GM19043 (cell line): ENCODE measurements at regions not wholly inside any gene's neighbourhood (a gene's known extent, or its start where the extent isn't known, plus 50 kb on each side); places are given as distances from the start of the nearest gene placed in this dataset.
"Not testable (repeated sequence)": the region's sequence is repeated elsewhere in the genome, so short reads cannot be mapped to it uniquely, and the experiment has no call there.

Experiments used
- ATAC-seq: cut with Tn5 transposase; IDR thresholded peaks from one replicate; pipeline ENCODE4 v1.9.1; 2021; ENCODE audit warnings: low read depth; ENCODE audit not compliant: unreplicated experiment

DNA sequence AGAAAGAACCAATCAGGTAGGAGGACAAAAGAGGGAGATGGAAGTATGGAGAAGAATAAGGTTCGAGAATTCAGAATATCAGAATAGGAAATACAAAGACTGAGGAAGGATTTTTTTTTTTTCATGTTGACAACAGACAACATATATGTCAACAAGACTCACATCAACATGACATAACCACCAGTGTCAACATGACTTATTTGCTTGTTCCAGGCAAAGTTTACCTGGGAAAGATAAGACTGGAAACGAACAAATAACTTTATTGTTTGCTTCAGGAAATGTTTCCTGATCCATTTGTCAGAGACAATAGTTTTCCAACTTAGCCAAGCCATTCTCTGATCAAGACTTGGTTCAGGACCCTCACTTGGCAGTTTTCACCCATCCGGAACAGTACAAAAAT is 321.9 kb upstream of the NETO1 start:
- ATAC-seq: no peak

DNA sequence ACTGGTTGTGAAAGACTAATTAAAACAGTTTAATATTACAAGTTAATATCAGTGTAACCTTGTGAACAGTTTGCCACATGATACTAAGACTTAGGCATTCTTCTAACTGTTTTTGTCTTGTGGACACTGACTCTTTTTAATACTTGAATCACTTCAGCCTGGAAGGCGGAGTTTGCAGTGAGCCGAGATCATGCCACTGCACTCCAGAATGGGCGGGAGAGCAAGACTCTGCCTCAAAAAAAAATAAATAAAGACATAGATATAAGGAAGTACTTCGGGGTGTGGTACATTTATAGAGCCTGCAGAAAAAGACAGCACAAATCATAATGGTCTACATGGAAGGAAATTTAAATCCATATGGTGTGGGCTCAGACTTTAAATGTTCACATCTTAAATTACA is 300.4 kb upstream of the NETO1 start:
- no peak for ATAC-seq

DNA sequence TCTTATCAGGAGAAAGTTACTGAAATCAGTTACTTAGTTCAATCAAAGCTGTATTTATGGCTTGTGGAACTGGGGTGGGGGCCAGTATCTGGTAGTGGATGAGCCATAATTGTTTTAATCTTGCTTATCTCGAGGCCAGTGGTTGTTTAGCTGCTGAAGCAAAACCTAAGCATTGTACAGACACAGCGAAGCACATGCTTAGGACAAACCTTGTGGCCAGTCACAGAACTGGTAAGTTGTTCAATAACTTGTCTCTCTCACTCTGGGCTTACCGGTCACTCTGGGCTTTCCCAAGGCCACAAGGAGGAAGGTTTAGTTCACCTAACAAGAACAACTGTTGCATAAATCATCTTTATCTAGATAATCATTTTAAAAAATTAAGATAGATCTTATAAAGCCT is 296.6 kb upstream of the NETO1 start:
- no peak for ATAC-seq

DNA sequence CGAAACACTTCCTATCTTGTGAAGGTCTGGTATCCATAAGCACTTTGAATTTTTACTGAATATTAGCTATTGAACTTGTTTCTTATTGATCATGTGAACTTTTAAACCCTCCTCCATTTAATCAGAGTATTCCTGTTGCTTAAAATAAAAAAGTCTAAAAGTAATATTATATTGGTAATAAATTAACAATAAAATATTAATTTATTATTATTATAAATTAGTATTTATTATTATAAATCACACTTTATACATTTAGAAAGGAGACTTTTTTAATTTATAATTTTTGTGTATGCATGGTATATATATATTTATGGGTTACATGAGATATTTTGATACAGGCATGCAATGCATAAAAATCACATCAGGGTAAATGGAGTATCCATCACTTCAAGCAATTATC is 295.4 kb upstream of the NETO1 start:
- ATAC-seq: no peak

DNA sequence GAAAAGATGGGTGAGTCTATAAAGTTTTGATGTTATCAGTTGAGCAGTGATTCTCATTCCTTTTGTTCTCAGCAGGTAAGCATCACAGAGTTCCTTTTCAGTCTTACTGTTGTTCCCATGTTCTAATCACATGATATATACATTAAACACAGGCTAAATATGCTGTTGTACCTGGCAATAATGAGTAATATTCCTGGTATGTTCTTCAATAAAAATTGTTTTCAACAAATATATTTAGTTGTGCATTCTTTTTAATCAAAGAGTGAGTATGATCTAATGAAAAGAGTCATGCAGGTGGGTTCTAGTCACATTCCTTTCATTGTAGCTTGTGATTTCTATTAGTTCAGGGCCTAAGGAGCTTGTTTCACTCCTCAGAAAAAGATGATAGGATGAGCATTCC is 288.3 kb upstream of the NETO1 start:
- no peak for ATAC-seq

DNA sequence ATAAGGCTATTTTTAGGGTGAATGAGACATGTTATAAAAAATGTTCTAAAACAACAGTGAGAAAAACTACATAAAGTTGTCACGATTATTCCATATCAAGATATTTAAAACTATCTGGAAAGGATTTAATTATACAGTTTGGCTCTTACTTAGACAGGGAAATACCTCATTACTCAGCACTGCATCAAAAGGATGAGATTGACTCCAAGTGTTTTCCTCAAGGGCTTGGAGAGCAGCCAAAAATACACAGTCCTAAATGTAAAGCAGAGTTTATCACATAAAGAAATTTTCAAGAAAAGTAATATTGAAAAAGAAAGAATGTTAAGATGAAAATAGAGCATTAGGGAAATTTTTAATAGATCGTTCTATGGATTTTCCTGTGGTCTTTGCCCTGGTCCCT is 285.5 kb upstream of the NETO1 start:
- no peak for ATAC-seq

DNA sequence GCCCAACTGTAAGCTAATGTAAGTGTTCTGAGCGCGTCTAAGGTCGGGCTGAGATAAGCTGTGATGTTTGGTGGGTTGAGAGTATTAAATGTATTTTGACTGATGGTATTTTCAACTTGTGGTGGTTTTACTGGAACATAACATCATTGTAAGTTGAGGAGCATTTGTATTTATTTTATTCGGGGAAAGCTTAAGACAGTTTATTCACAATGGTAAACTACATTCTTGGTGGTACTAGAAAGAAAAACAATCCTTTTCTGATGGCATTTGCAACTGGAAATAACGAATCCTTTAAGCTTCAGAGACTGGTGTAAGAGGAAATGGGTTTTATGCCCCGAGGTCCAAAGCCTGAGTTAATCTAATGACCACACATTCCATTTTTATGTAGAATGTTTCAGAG is 283.3 kb upstream of the NETO1 start:
- ATAC-seq: no peak

DNA sequence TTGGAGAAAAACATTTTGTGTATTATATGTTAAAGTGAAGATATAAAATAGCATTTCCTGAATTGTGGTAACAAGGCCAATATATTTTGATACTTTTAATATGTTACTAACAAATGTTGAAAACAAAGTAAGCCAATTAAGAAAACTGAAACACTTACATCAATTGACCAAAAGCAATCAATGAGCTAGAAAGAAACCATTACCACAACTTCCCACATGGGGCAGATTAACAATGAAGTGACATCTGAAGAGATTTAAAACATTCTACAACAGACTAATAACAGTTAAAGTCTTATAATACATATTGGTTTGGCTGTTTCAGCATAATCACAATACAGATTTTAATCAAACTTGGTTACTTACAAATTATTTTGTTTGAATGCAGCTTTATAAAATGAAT is 282.4 kb upstream of the NETO1 start:
- no peak for ATAC-seq

DNA sequence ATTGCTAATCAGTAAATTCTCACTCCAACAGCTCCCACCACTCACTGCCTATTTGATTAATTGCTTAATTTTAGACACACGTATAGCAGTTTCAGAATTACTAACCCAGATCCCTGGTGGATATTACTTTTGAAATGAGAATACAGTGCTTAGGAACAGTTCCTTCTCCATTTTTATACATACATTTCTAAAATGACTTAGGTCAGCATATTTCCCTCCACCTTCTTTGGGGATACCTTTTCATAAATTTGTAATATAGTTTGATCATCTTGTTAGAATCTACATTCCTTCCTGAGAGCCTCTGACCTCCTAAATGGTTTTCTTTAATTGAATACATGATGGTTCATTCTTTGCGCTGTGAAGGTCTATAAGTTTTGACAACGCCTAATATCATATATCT is 279.8 kb upstream of the NETO1 start:
- ATAC-seq: no peak

DNA sequence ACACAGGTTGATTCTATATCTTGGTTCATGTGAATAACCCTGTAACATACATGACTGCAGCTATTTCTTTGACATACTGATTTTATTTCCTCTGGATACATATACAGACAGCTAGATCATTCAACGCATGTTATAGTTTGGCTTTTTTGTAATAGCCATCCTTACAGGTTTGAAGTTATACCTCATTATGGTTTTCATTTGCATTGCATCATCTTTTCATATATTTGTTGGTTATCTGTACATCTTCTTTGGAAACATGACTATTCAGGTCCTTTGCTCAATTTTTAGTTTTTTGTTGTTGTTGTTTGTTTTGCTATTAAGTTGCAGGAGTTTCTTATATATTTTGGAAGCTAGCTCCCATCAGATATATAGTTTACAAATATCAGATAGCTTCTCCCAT is 276.2 kb upstream of the NETO1 start:
- ATAC-seq: no peak

DNA sequence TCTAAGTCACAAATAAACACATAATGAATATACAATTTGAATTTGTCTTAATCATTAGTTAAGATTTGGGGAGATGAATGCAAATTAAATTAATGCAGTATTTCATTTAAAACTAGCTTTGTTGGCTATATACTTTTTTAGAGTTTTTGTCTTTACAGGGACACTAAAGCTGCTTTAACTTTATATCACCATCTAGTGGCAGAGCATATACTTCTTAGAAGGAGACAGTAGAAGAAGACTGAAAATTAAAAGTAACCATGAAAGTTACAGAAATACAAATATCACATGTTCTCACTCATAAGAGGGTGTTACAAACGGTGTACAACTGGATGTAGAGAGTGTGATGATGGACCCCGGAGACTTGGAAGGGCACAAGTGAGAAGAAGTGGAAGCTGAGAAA is 268.3 kb upstream of the NETO1 start:
- no peak for ATAC-seq

DNA sequence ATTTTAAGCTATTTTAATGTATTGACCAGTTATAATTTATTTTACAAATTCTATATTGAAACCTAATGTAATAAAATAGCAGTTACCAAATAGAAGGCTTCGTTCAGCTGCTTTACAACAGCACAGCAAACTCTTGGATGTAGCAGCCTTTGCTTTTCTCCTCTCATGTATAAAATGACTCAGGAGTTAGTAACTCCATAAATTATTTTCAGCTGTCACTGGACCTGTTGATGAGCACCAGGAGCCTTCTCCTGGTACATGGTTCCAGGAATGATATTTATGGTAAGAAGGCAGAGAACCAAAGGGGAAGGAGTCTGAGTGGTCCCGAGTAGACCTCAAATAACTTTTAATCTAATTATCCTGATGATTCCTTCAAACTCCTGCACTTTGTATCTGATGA is 256.4 kb upstream of the NETO1 start:
- ATAC-seq: no peak

DNA sequence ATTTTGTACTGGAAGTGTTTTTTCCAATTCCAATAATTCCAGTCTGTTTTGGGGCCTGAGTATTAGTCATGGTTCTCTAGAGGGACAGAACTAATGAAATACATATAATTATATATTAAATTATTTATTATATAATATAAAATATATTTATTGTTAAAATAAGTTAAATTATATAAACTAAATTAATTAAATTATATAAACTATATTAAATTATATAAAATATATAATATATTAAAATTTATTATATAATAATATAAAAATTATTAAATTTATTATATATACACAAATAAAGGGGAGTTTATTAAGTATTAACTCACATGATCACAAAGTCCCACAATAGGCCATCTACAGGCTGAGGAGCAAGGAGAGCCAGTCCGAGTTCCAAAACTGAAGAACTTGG is 253.4 kb upstream of the NETO1 start:
- ATAC-seq: no peak

DNA sequence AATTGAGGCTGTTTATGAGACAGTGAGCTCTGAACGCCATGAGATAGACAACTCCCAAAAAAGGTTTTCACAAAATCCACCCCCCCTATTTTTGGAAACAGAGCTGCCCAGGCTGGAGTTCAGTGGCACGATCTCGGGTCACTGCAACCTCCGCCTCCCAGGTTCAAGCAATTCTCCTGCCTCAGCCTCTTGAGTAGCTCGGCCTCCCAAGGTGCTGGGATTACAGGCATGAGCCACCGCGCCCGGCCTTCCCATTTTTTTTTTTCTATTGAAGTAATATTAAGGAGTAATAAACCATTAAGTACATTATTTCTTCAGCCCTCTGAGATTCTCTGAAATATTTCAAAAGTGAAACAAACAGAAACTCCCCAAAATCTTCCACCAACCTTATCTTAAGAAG is 252.8 kb upstream of the NETO1 start:
- no peak for ATAC-seq

DNA sequence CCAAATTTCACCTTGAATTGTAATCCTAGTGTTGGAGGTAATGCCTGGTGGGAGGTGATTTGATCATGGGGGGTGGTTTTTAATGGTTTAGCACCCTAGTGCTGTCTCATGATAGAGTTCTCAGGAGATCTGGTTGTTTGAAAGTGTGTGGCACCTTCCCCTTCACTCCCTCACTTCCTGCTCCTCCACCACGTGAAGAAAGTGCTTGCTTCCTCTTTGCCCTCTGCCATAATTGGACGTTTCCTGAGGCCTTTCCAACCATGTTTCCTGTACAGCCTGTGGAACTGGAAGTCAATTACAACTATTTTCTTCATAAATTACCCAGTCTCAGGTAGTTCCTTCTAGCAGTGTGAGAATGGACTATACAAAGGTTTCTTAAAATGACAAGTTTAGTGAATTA is 251.8 kb upstream of the NETO1 start:
- ATAC-seq: no peak

DNA sequence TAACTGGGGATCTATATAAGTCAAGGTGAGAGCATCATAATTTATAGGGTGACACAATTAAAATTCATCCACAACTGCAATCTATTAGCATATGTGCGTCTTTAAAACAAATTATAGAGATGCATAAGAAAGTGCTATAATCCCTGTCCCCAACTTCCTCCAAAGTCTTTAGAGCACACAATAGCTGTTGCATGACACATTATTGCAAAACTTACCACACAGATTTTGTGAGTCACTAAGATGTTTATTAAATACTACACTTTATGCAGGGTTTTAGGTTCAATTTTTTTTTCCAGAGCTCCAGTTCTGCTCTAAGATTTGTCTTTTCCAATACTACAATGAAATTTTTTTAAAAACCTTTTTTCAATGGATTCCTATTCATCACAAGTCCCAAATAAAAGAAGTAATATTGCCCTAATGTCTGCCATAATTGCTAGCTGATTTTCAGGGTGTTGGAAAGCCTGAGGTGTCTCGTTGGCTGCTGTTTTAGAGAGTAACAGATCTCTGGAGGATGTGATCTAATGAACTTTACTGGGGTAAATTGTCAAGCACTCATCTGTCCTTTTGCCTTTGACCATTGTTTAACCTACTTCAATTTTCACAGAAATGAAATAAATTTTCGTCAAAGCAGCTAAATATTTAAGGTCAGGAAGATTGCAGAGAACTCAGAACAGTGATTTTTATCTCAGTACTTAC is 250.5 kb upstream of the NETO1 start:
- no peak for ATAC-seq

DNA sequence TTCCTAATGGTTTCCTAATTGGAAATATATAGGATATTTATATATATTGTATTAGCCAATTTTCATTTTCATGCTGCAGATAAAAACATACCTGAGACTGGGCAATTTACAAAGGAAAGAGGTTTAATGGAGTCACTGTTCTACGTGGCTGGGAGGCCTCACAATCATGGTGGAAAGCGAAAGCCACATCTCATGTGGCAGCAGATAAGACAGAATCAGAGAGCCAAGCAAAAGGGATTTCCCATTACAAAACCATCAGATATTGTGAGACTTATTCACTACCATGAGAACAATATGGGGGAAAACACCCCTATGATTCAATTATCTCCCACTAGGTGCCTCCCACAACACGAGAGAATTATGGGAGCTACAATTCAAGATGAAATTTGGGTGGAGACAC is 242.5 kb upstream of the NETO1 start:
- no peak for ATAC-seq

DNA sequence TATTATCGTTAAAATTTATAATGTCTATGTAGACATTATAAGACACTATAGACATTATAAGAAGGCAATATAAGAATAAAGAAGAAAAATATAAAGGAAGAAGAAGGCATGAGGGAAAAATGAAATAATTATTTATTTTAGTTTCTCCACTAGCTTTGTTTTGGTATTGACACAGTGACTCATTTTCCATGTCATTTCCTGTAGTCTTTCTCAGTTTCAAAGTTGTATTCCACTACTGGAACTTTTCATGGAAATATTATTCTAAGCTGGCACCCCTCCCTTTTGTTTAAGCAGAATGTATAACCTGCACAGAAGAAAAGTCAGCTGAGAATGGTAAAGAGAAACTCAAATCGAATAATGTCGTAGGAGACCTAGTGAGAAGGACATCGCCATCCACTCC is 234.2 kb upstream of the NETO1 start:
- ATAC-seq: no peak

DNA sequence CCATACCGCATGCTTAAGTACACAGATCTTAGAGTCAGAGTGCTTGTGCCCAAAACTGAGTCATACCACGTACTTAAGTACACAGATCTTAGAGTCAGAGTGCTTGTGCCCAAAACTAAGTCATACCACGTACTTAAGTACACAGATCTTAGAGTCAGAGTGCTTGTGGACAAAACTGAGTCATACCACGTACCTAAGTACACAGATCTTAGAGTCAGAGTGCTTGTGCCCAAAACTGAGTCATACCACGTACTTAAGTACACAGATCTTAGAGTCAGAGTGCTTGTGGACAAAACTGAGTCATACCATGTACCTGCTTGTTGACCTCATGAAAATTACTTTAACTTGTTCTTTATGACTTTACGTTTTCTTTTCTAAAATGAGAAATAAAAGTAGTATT is 233.7 kb upstream of the NETO1 start:
- not testable (repeated sequence) for ATAC-seq

DNA sequence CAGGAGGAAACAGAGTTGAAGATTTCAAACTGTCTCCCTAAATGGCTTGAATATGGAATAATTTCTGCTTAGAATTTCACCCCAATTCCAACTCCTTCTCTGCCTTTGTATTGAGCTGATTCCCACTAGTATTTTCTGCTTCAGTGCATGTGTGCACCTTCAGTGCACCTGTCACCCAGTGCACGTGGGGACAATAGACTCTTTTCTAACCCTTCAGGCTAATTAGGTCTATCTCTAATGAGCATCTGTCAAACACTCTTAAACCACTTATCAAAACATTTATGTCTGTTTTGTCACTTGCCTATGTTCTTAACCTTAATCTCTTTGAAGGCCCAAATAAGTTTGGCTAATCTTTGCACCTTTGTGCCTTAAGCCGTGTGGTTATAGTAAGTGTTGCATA is 232.0 kb upstream of the NETO1 start:
- ATAC-seq: no peak

DNA sequence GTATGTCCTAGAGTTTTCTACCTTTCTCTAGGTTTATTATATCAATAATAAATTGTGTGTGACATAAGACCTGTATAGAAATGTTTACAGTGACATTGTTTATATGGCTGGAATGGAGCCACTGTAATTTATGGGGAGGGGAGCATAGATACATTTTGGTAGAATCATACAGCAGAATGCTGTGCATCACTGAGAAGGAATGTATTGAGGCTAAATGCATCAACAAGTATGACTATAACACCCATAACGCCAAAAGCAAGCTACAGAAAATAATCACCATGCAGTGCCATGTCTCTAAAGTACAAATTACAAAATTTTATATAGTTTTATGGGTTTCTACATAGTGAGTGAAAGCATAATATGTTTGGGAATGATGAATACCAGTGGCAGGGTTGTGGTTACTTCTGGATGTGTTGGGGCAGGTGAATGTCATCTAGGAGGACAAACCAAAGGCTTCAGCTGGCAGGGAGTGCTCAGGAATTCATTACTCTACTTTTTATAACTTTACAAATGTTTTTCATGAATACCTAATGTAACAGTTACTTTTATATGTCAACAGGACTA is 226.0 kb upstream of the NETO1 start:
- no peak for ATAC-seq

DNA sequence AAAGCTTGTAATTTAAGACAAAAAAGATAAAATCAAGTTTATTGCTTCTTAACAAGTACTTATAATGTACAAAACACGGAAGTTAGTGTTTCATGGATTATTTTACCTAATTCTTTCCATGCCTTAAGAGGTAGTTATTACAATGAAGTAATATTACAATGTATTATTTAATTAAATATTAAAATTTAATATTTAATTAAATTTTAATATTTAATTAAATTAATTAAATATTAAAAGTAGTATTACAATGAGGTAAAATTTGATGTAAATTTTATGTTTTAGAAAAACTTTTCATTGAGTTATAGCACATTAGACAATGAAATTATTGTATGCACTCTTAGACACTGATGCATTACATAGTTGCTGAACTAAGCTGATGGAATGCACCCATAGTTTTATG is 220.7 kb upstream of the NETO1 start:
- no peak for ATAC-seq
